Duodenal mucosa (tissue), 2 donors: ENCODE measurements at regions not wholly inside any gene's neighbourhood (a gene's known extent, or its start where the extent isn't known, plus 50 kb on each side); places are given as distances from the start of the nearest gene placed in this dataset.

Experiments used
- H3K27ac ChIP-seq: one replicate; pipeline ENCODE4 v1.7.0; 2013; ENCODE audit warnings: low read depth, low read length
- H3K27me3 ChIP-seq, 2 donors: one replicate each; pipeline ENCODE4 v1.7.0; 2013; ENCODE audit warnings: low read length in 2 of 2, control low read depth in 1 of 2; ENCODE audit not compliant: insufficient read depth in 2 of 2, control insufficient read depth in 1 of 2
- H3K36me3 ChIP-seq, 2 donors: one replicate each; pipeline ENCODE4 v1.7.0; 2013; ENCODE audit warnings: low read length in 2 of 2, control low read depth in 1 of 2; ENCODE audit not compliant: insufficient read depth in 2 of 2, control insufficient read depth in 1 of 2
- H3K4me1 ChIP-seq, 2 donors: one replicate each; pipeline ENCODE4 v1.7.0; 2013; ENCODE audit warnings: low read length in 2 of 2, control low read depth in 1 of 2; ENCODE audit not compliant: insufficient read depth in 2 of 2, control insufficient read depth in 1 of 2
- H3K4me3 ChIP-seq, 2 donors: one replicate each; pipeline ENCODE4 v1.7.0; 2013; ENCODE audit warnings: low read length in 2 of 2, low read depth in 1 of 2
- H3K9ac ChIP-seq, 2 donors: one replicate each; pipeline ENCODE4 v1.7.0; 2013; ENCODE audit warnings: low read length in 2 of 2, low read depth in 1 of 2
- H3K9me3 ChIP-seq, 2 donors: one replicate each; pipeline ENCODE4 v1.7.0; 2013; ENCODE audit warnings: low read length in 2 of 2, control low read depth in 1 of 2; ENCODE audit not compliant: control insufficient read depth in 1 of 2

GRCh38 chr14:71319666-71320065 lies 412.4 kb downstream of the PCNX1 start:
- Histone ChIP-seq H3K4me3 (peak overlapping the region; percentile 94 to 96), H3K9me3 (no peaks in the 10 kb centered on the region), H3K4me1 (peaks cover 16 to 21% of the 10 kb centered on the region in 2 donors), H3K27me3 (no peaks in the 10 kb centered on the region), H3K9ac (peak overlapping the region; percentile 33 to 63), H3K36me3 (no peaks in the 10 kb centered on the region), H3K27ac (no peak overlapping the region)

GRCh38 chr14:71320107-71320733 lies 413.0 kb downstream of the PCNX1 start, which contains the start of gene SIPA1L1:
TSS of gene SIPA1L1 (plus strand) at chr14:71320476.
- H3K4me1 ChIP-seq, result peaks cover 20 to 26% of the 10 kb centered on the region in 2 donors
- H3K4me3 ChIP-seq, result peak within 1 kb of the TSS; percentile 94 to 96
- H3K9ac ChIP-seq, result peak within 1 kb of the TSS; percentile 93 to 94
- no peaks in the 10 kb centered on the region for H3K9me3 ChIP-seq
- H3K36me3 ChIP-seq, result no peaks in the 10 kb centered on the region
- H3K27ac ChIP-seq, result peak within 1 kb of the TSS; percentile 93
- no peaks in the 10 kb centered on the region for H3K27me3 ChIP-seq

GRCh38 chr14:71320734-71321573 lies 413.7 kb downstream of the PCNX1 start:
- no peaks in the 10 kb centered on the region for H3K36me3 ChIP-seq
- peak overlapping the region; percentile 93 for H3K27ac ChIP-seq
- H3K9me3 ChIP-seq, result no peaks in the 10 kb centered on the region
- peak overlapping the region; percentile 94 to 96 for H3K4me3 ChIP-seq
- H3K27me3 ChIP-seq, result no peaks in the 10 kb centered on the region
- peaks cover 27 to 29% of the 10 kb centered on the region in 2 donors for H3K4me1 ChIP-seq
- H3K9ac ChIP-seq, result peak overlapping the region; percentile 93 to 94

- Histone ChIP-seq H3K4me1 (peaks cover 27 to 29% of the 10 kb centered on the region in 2 donors), H3K27ac (peak overlapping the region; percentile 93), H3K9ac (peak overlapping the region; percentile 93 to 94), H3K9me3 (no peaks in the 10 kb centered on the region), H3K36me3 (no peaks in the 10 kb centered on the region), H3K27me3 (no peaks in the 10 kb centered on the region), H3K4me3 (peak overlapping the region; percentile 94 to 96)
These were observed 414.5 kb downstream of the PCNX1 start for GRCh38 chr14:71321574-71322315.

- H3K9ac ChIP-seq, result peak overlapping the region in 1 of 2 donors; percentile 0
- H3K4me3 ChIP-seq, result peak overlapping the region; percentile 94 to 96
- no peaks in the 10 kb centered on the region for H3K27me3 ChIP-seq
- H3K4me1 ChIP-seq, result peaks cover 27 to 29% of the 10 kb centered on the region in 2 donors
- H3K27ac ChIP-seq, result no peak overlapping the region
- H3K36me3 ChIP-seq, result no peaks in the 10 kb centered on the region
- H3K9me3 ChIP-seq, result no peaks in the 10 kb centered on the region
These were observed 415.5 kb downstream of the PCNX1 start for GRCh38 chr14:71322655-71323250.

- peaks cover 23 to 24% of the 10 kb centered on the region in 2 donors for H3K4me1 ChIP-seq
- H3K36me3 ChIP-seq, result no peaks in the 10 kb centered on the region
- no peak overlapping the region for H3K9ac ChIP-seq
- no peaks in the 10 kb centered on the region for H3K27me3 ChIP-seq
- no peak overlapping the region for H3K4me3 ChIP-seq
- no peaks in the 10 kb centered on the region for H3K9me3 ChIP-seq
- H3K27ac ChIP-seq, result no peak overlapping the region
These were observed 417.6 kb downstream of the PCNX1 start for GRCh38 chr14:71324767-71325272.

GRCh38 chr14:71327691-71328090 lies 420.4 kb downstream of the PCNX1 start:
- H3K27me3 ChIP-seq, result no peaks in the 10 kb centered on the region
- peaks cover 12 to 16% of the 10 kb centered on the region in 2 donors for H3K4me1 ChIP-seq
- H3K4me3 ChIP-seq, result no peak overlapping the region
- no peak overlapping the region for H3K9ac ChIP-seq
- no peaks in the 10 kb centered on the region for H3K9me3 ChIP-seq
- H3K27ac ChIP-seq, result no peak overlapping the region
- no peaks in the 10 kb centered on the region for H3K36me3 ChIP-seq

- H3K9ac ChIP-seq, result no peak overlapping the region
- H3K9me3 ChIP-seq, result no peaks in the 10 kb centered on the region
- H3K4me1 ChIP-seq, result peaks cover 12% of the 10 kb centered on the region in 2 donors
- H3K27ac ChIP-seq, result no peak overlapping the region
- no peak overlapping the region for H3K4me3 ChIP-seq
- H3K27me3 ChIP-seq, result no peaks in the 10 kb centered on the region
- no peaks in the 10 kb centered on the region for H3K36me3 ChIP-seq
These were observed 420.9 kb downstream of the PCNX1 start for GRCh38 chr14:71328183-71328582.

GRCh38 chr14:71328954-71329353 lies 421.7 kb downstream of the PCNX1 start:
- H3K9ac ChIP-seq, result no peak overlapping the region
- H3K4me3 ChIP-seq, result no peak overlapping the region
- H3K9me3 ChIP-seq, result no peaks in the 10 kb centered on the region
- no peaks in the 10 kb centered on the region for H3K36me3 ChIP-seq
- peaks cover 12% of the 10 kb centered on the region in 2 donors for H3K4me1 ChIP-seq
- H3K27ac ChIP-seq, result no peak overlapping the region
- no peaks in the 10 kb centered on the region for H3K27me3 ChIP-seq
